H1 (cell line): ENCODE measurements at regions not wholly inside any gene's neighbourhood (a gene's known extent, or its start where the extent isn't known, plus 50 kb on each side); places are given as distances from the start of the nearest gene placed in this dataset.

Experiments used
- CTCF ChIA-PET: fragments of 300-600 bp; sonication (Branson Sonifier 250); formaldehyde crosslinking; loops from one replicate; lab custom pipeline; 2021; ENCODE audit not compliant: partially characterized antibody; lab: Charles Lee
- POLR2A ChIA-PET: fragments of 300-600 bp; sonication (Branson Sonifier 250); formaldehyde crosslinking; loops from one replicate; lab custom pipeline; 2021; ENCODE audit warnings: inconsistent platforms; ENCODE audit not compliant: partially characterized antibody; lab: Charles Lee
- DNase-seq, 2 experiments: peaks; one replicate each; pipeline versions ENCODE4 v3.0.0 to v3.0.0-alpha.2; 2010 to 2022; ENCODE audit warnings: low spot score in 2 of 2, low read depth in 1 of 2, mixed read lengths in 1 of 2
- FAIRE-seq: peaks from 2 replicates; lab custom pipeline; 2011; peaks lifted over from hg19 to GRCh38; lab: Jason Lieb, UNC
- H2AFZ ChIP-seq: 2 replicates; pipeline ENCODE4 v1.8.1; 2012; ENCODE audit warnings: low read length, inconsistent platforms
- H2AK5ac ChIP-seq: 2 replicates; pipeline ENCODE4 v1.6.1; 2013; ENCODE audit warnings: low read depth, low read length
- H2BK120ac ChIP-seq: replicated peaks from 2 replicates; pipeline ENCODE3; 2013; ENCODE audit warnings: low read depth, low read length, inconsistent platforms
- H2BK12ac ChIP-seq: 2 replicates; pipeline ENCODE4 v1.6.1; 2013; ENCODE audit warnings: low read depth, low read length
- H2BK15ac ChIP-seq: 2 replicates; pipeline ENCODE4 v1.6.1; 2013; ENCODE audit warnings: low read length
- H2BK20ac ChIP-seq: 2 replicates; pipeline ENCODE4 v1.6.1; 2013; ENCODE audit warnings: low read length
- H2BK5ac ChIP-seq: 2 replicates; pipeline ENCODE4 v1.6.1; 2013; ENCODE audit warnings: low read depth, low read length
- H3K14ac ChIP-seq: 2 replicates; pipeline ENCODE4 v1.6.1; 2013; ENCODE audit warnings: inconsistent platforms; ENCODE audit not compliant: insufficient read length
- H3K18ac ChIP-seq: 2 replicates; pipeline ENCODE4 v1.6.1; 2013; ENCODE audit warnings: low read length; ENCODE audit errors: extremely low read depth
- H3K23ac ChIP-seq: 2 replicates; pipeline ENCODE4 v1.6.1; 2013; ENCODE audit warnings: inconsistent platforms; ENCODE audit not compliant: insufficient read length
- H3K23me2 ChIP-seq: 2 replicates; pipeline ENCODE4 v1.6.1; 2013; ENCODE audit warnings: low read depth, low read length
- H3K27ac ChIP-seq: 2 replicates; pipeline ENCODE4 v1.6.1; 2011; ENCODE audit warnings: low read depth, low read length, inconsistent platforms
- H3K27me3 ChIP-seq, 4 experiments: replicated peaks in 1 of 4; 1 replicate in 1 of 4; 2 replicates in 3 of 4; pipeline versions ENCODE4 v1.6.1 to v1.8.1; 2011 to 2013; ENCODE audit warnings: low read length in 3 of 4, mild to moderate bottlenecking in 3 of 4, inconsistent platforms in 2 of 4, mixed read lengths in 2 of 4, moderate library complexity in 1 of 4; ENCODE audit not compliant: control insufficient read depth in 3 of 4, insufficient read depth in 3 of 4; ENCODE audit errors: extremely low read depth in 1 of 4
- H3K36me3 ChIP-seq, 4 experiments: 2 replicates each; pipeline versions ENCODE4 v1.6.1 to v1.8.1; 2011 to 2013; ENCODE audit warnings: mild to moderate bottlenecking in 4 of 4, low read length in 3 of 4, moderate library complexity in 2 of 4, control low read depth in 1 of 4, inconsistent platforms in 1 of 4; ENCODE audit not compliant: insufficient read depth in 4 of 4, control insufficient read depth in 2 of 4
- H3K4ac ChIP-seq: replicated peaks from 2 replicates; pipeline ENCODE3; 2013; ENCODE audit warnings: low read length, low read depth, mixed read lengths, inconsistent platforms; ENCODE audit not compliant: insufficient read length
- H3K4me1 ChIP-seq, 4 experiments: replicated peaks in 1 of 4; 1 replicate in 1 of 4; 2 replicates in 3 of 4; pipeline versions ENCODE4 v1.6.1 to v1.8.1; 2011 to 2013; ENCODE audit warnings: low read length in 3 of 4, inconsistent platforms in 2 of 4, mixed read lengths in 1 of 4; ENCODE audit not compliant: insufficient read depth in 4 of 4, control insufficient read depth in 3 of 4
- H3K4me2 ChIP-seq, 2 experiments: 2 replicates each; pipeline versions ENCODE4 v1.6.1 to v1.8.1; 2011 to 2013; ENCODE audit warnings: low read depth in 2 of 2, low read length in 2 of 2, control low read depth in 1 of 2, inconsistent platforms in 1 of 2, mild to moderate bottlenecking in 1 of 2; ENCODE audit not compliant: insufficient read depth in 1 of 2
- H3K4me3 ChIP-seq, 4 experiments: fragments of 200-600, 300-600 bp in 1 of 4; sonication (generic), shearing (Covaris generic), sonication (Bioruptor Twin) in 1 of 4; 2 replicates each; pipeline versions ENCODE4 v1.5.1 to v1.8.1; 2011 to 2016; ENCODE audit warnings: low read length in 4 of 4, low read depth in 3 of 4, control low read depth in 2 of 4, inconsistent platforms in 2 of 4, mild to moderate bottlenecking in 2 of 4, mixed read lengths in 1 of 4, moderate library complexity in 1 of 4; ENCODE audit not compliant: insufficient read depth in 2 of 4; ENCODE audit errors: extremely low read depth in 1 of 4
- H3K56ac ChIP-seq: replicated peaks from 2 replicates; pipeline ENCODE3; 2013; ENCODE audit warnings: low read depth, mild to moderate bottlenecking, mixed read lengths, low read length, inconsistent platforms; ENCODE audit not compliant: insufficient read length
- H3K79me1 ChIP-seq: 2 replicates; pipeline ENCODE4 v1.6.1; 2013; ENCODE audit warnings: low read depth, low read length, control low read depth
- H3K79me2 ChIP-seq, 2 experiments: 2 replicates each; pipeline versions ENCODE4 v1.6.1 to v1.8.1; 2012 to 2013; ENCODE audit warnings: low read length in 2 of 2, mild to moderate bottlenecking in 2 of 2, inconsistent platforms in 1 of 2; ENCODE audit not compliant: insufficient read depth in 2 of 2, control insufficient read depth in 1 of 2
- H3K9ac ChIP-seq, 4 experiments: replicated peaks in 1 of 4; 1 replicate in 1 of 4; 2 replicates in 3 of 4; pipeline versions ENCODE4 v1.6.1 to v1.8.1; 2011 to 2013; ENCODE audit warnings: low read depth in 3 of 4, low read length in 3 of 4, control low read depth in 2 of 4, mild to moderate bottlenecking in 2 of 4, moderate library complexity in 2 of 4, inconsistent platforms in 1 of 4; ENCODE audit errors: extremely low read depth in 1 of 4
- H3K9me3 ChIP-seq, 2 experiments: 2 replicates each; pipeline versions ENCODE4 v1.6.1 to v1.8.1; 2012 to 2013; ENCODE audit warnings: mild to moderate bottlenecking in 2 of 2, moderate library complexity in 2 of 2, control low read depth in 1 of 2, inconsistent platforms in 1 of 2, low read depth in 1 of 2, low read length in 1 of 2, mixed read lengths in 1 of 2; ENCODE audit not compliant: insufficient read depth in 2 of 2
- H4K20me1 ChIP-seq, 2 experiments: replicated peaks in 1 of 2; 2 replicates each; pipeline versions ENCODE3 to v1.8.1; 2011 to 2013; ENCODE audit warnings: inconsistent platforms in 2 of 2, low read length in 2 of 2, mild to moderate bottlenecking in 1 of 2; ENCODE audit not compliant: insufficient read depth in 2 of 2, control insufficient read depth in 1 of 2
- H4K5ac ChIP-seq: 2 replicates; pipeline ENCODE4 v1.6.1; 2013; ENCODE audit warnings: low read length, low read depth, mixed read lengths, inconsistent platforms; ENCODE audit not compliant: insufficient read length
- H4K8ac ChIP-seq: 2 replicates; pipeline ENCODE4 v1.8.0; 2013; ENCODE audit warnings: mild to moderate bottlenecking, moderate library complexity, low read length, inconsistent platforms; ENCODE audit not compliant: insufficient read depth; ENCODE audit errors: extremely low read depth
- H4K91ac ChIP-seq: replicated peaks from 2 replicates; pipeline ENCODE3; 2013; ENCODE audit warnings: low read length, mixed read lengths, inconsistent platforms; ENCODE audit not compliant: insufficient read length
- ASH2L ChIP-seq: fragments of 200-600, 300-600 bp; sonication (generic); IDR thresholded peaks from one replicate; pipeline ENCODE4 v1.7.1; 2017; ENCODE audit warnings: low read length
- ATF2 ChIP-seq: IDR thresholded peaks from 2 replicates; pipeline ENCODE4 v1.6.1; 2012; ENCODE audit warnings: low read length, inconsistent platforms
- CTCF ChIP-seq, 3 experiments: IDR thresholded peaks; 1 replicate in 2 of 3; 2 replicates in 1 of 3; pipeline versions ENCODE4 v1.5.1 to v1.6.1; 2011; ENCODE audit warnings: low read length in 3 of 3, mild to moderate bottlenecking in 3 of 3, inconsistent platforms in 2 of 3, low read depth in 1 of 3, moderate library complexity in 1 of 3; ENCODE audit not compliant: insufficient read depth in 1 of 3; ENCODE audit errors: control extremely low read depth in 1 of 3
- EGR1 ChIP-seq: IDR thresholded peaks from 2 replicates; pipeline ENCODE4 v1.6.1; 2011; ENCODE audit warnings: low read depth, low read length, borderline replicate concordance
- KDM1A ChIP-seq: fragments of 200-600, 300-600 bp; sonication (generic); IDR thresholded peaks from 2 replicates; pipeline ENCODE4 v1.7.1; 2016; ENCODE audit warnings: mild to moderate bottlenecking, low read length, borderline replicate concordance
- SRF ChIP-seq: IDR thresholded peaks from 2 replicates; pipeline ENCODE4 v1.6.1; 2011; ENCODE audit warnings: mild to moderate bottlenecking, low read depth, low read length, moderate library complexity
- TAF1 ChIP-seq: IDR thresholded peaks from 2 replicates; pipeline ENCODE4 v1.6.1; 2011; ENCODE audit warnings: mild to moderate bottlenecking, low read depth, low read length
- TEAD4 ChIP-seq: IDR thresholded peaks from 2 replicates; pipeline ENCODE4 v1.6.1; 2012; ENCODE audit warnings: low read depth, low read length, inconsistent platforms, mixed read lengths
- WGBS, 2 experiments: shearing (Covaris generic) in 1 of 2; methylation state at CpG; one replicate each; pipeline versions ENCODE4 v1.1.6 to v1.1.7; 2013 to 2015; ENCODE audit warnings: low lambda C conversion rate in 2 of 2, mixed read lengths in 2 of 2, inconsistent platforms in 1 of 2, low coverage in 1 of 2, missing lambda C conversion rate in 1 of 2; ENCODE audit not compliant: insufficient replicate concordance in 2 of 2, insufficient coverage in 1 of 2, insufficient read length in 1 of 2; ENCODE audit errors: extremely low coverage in 1 of 2, missing lambda C conversion rate in 1 of 2; 5-methylcytosine and 5-hydroxymethylcytosine counted together
- TF ChIP-seq, protein P1 (sequence below): IDR thresholded peaks from 2 replicates; pipeline ENCODE4 v1.6.1; 2011; ENCODE audit warnings: low read depth, mild to moderate bottlenecking, low read length; ENCODE audit not compliant: insufficient read depth

GRCh38 chr4:188552741-188553275 lies 413.6 kb downstream of the TRIML1 start:
- CTCF ChIA-PET, result interaction anchor here (1.1 kb wide), 1 partner anchor 150 kb away, joined by 3 read pairs; no protein-coding TSS in a partner anchor
- H4K91ac ChIP-seq, result no peak overlapping the region
- no peaks in the 10 kb centered on the region for H3K79me2 ChIP-seq
- 81% methylated on average over 2 of the region's 2 CpGs; no CpG with 5 or more reads in 1 of the 2 experiments for WGBS, 2 experiments
- no peak overlapping the region for H3K14ac ChIP-seq
- H3K9ac ChIP-seq, result no peak overlapping the region
- no peak overlapping the region for H3K23ac ChIP-seq
- no peaks in the 10 kb centered on the region for H3K4me1 ChIP-seq
- no peak overlapping the region for H3K18ac ChIP-seq
- no peak overlapping the region for H2BK15ac ChIP-seq
- no peak overlapping the region for H4K8ac ChIP-seq
- no peak overlapping the region for H2AK5ac ChIP-seq
- no peak overlapping the region for H2AFZ ChIP-seq
- H3K56ac ChIP-seq, result no peak overlapping the region
- no peak overlapping the region for H3K4me3 ChIP-seq
- FAIRE-seq (no peak), DNase-seq (no peak)
- no peak overlapping the region for H2BK12ac ChIP-seq
- no peaks in the 10 kb centered on the region for H3K79me1 ChIP-seq
- H4K5ac ChIP-seq, result no peak overlapping the region
- no peaks in the 10 kb centered on the region for H3K9me3 ChIP-seq
- no peaks in the 10 kb centered on the region for H3K36me3 ChIP-seq
- no peaks in the 10 kb centered on the region for H3K23me2 ChIP-seq
- no peak overlapping the region for H3K4me2 ChIP-seq
- no peak overlapping the region for H2BK5ac ChIP-seq
- H3K27ac ChIP-seq, result no peak overlapping the region
- POLR2A ChIA-PET, result no interaction called here
- no peak overlapping the region for H2BK20ac ChIP-seq
- H2BK120ac ChIP-seq, result no peak overlapping the region
- no peaks in the 10 kb centered on the region for H3K27me3 ChIP-seq
- no peak overlapping the region for H3K4ac ChIP-seq
- no peaks in the 10 kb centered on the region for H4K20me1 ChIP-seq
- no peak for TF ChIP-seq CTCF (IDR thresholded peaks at IDR 0.05; ENCODE audit: control extremely low read depth in 1 of 3, insufficient read depth in 1 of 3, low read depth in 1 of 3, low read length in 3 of 3)
- no peak for TF ChIP-seq EGR1
- no peak for TF ChIP-seq TAF1
- no peak for TF ChIP-seq TEAD4
- no peak for TF ChIP-seq ATF2
- TF ChIP-seq, protein P1, sequence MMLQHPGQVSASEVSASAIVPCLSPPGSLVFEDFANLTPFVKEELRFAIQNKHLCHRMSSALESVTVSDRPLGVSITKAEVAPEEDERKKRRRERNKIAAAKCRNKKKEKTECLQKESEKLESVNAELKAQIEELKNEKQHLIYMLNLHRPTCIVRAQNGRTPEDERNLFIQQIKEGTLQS, result no peak
- TF ChIP-seq KDM1A, result no peak
- no peak for TF ChIP-seq ASH2L
- no peak for TF ChIP-seq SRF
